PC-3 (cell line): ENCODE measurements at regions not wholly inside any gene's neighbourhood (a gene's known extent, or its start where the extent isn't known, plus 50 kb on each side); places are given as distances from the start of the nearest gene placed in this dataset.

ENCODE experiments used
- CTCF ChIP-seq: fragments of 300-600 bp; sonication (generic); conservative IDR thresholded peaks from 2 replicates; pipeline ENCODE4 v1.5.1; 2017; ENCODE audit warnings: antibody characterized with exemption, low read depth, mild to moderate bottlenecking, low read length
- EZH2 ChIP-seq: fragments of 300-600 bp; sonication (generic); IDR thresholded peaks from one replicate; pipeline ENCODE4 v1.6.1; 2017; ENCODE audit warnings: antibody characterized with exemption, mild to moderate bottlenecking, low read length; ENCODE audit not compliant: unreplicated experiment
- EZH2phosphoT487 ChIP-seq: fragments of 300-600 bp; sonication (generic); IDR thresholded peaks from 2 replicates; pipeline ENCODE4 v1.6.1; 2018; ENCODE audit warnings: mild to moderate bottlenecking, antibody characterized with exemption, low read length, borderline replicate concordance

- TF ChIP-seq CTCF (no peak), EZH2 (no peak), EZH2phosphoT487 (no peak)
These were observed 174.1 kb downstream of the BMP2 start for GRCh38 chr20:6941571-6941970.
